K562 (cell line): ENCODE measurements at regions not wholly inside any gene's neighbourhood (a gene's known extent, or its start where the extent isn't known, plus 50 kb on each side); places are given as distances from the start of the nearest gene placed in this dataset.

Experiments
- ATAC-seq: fragments of 200-7000 bp; cut with Tn5 transposase; 3 replicates; pipeline ENCODE4 v1.9.1; 2020; ENCODE audit warnings: moderate library complexity
- BruUV-seq: library from RNA; stranded (reverse); fragments of 400-500 nt; replicated peaks from 2 replicates; lab custom pipeline; 2021; lab: Mats Ljungman, UMichigan
- CTCF ChIA-PET: fragments of 300-600 bp; formaldehyde crosslinking; extraction: SDS; loops from one replicate; lab custom pipeline; 2021; ENCODE audit warnings: low intra/inter-chr PET ratio; lab: Yijun Ruan, JAX
- POLR2A ChIA-PET: fragments of 300-600, 350-650 bp; sonication (Branson Sonifier 250); formaldehyde crosslinking; extraction: SDS; loops from one replicate; lab custom pipeline; 2021; ENCODE audit warnings: antibody characterized with exemption, inconsistent platforms; lab: Yijun Ruan, JAX
- DNase-seq, 4 experiments: peaks; one replicate each; pipeline versions ENCODE4 v3.0.0 to v3.0.0-alpha.2; 2011 to 2018; ENCODE audit warnings: low spot score in 3 of 4, mixed read lengths in 3 of 4; ENCODE audit errors: extremely low read depth in 1 of 4
- FAIRE-seq: peaks from 2 replicates; lab custom pipeline; 2011; peaks lifted over from hg19 to GRCh38; lab: Jason Lieb, UNC
- H2AFZ ChIP-seq: 2 replicates; pipeline ENCODE4 v1.6.0; 2011; ENCODE audit warnings: low read depth, low read length, control low read depth, inconsistent platforms
- H3K27ac ChIP-seq: fragments of 200-600 bp; 3 replicates; pipeline ENCODE4 v1.8.0; 2011; ENCODE audit warnings: low read depth, mild to moderate bottlenecking, control low read depth, inconsistent platforms, low read length, moderate library complexity, mixed read lengths; ENCODE audit errors: extremely low read depth
- H3K27me3 ChIP-seq, 2 experiments: fragments of 300-600 bp in 1 of 2; 2 replicates in 1 of 2; 3 replicates in 1 of 2; pipeline versions ENCODE4 v1.6.0 to v1.8.0; 2011; ENCODE audit warnings: inconsistent platforms in 2 of 2, low read length in 2 of 2, mild to moderate bottlenecking in 1 of 2, mixed read lengths in 1 of 2, moderate library complexity in 1 of 2; ENCODE audit not compliant: control insufficient read depth in 2 of 2, insufficient read depth in 2 of 2
- H3K36me3 ChIP-seq: fragments of 300-600 bp; 3 replicates; pipeline ENCODE4 v1.8.0; 2011; ENCODE audit warnings: mild to moderate bottlenecking, low read length, inconsistent platforms; ENCODE audit not compliant: control insufficient read depth, insufficient read depth
- H3K4me1 ChIP-seq, 2 experiments: fragments of 200-600 bp in 1 of 2; replicated peaks in 1 of 2; 2 replicates in 1 of 2; 3 replicates in 1 of 2; pipeline versions ENCODE4 v1.5.1 to v1.8.0; 2011; ENCODE audit warnings: inconsistent platforms in 2 of 2, low read length in 2 of 2, mild to moderate bottlenecking in 1 of 2, mixed read lengths in 1 of 2, moderate library complexity in 1 of 2; ENCODE audit not compliant: control insufficient read depth in 2 of 2, insufficient read depth in 2 of 2
- H3K4me2 ChIP-seq: 2 replicates; pipeline ENCODE4 v1.6.1; 2011; ENCODE audit warnings: low read length, control low read depth, inconsistent platforms, mixed read lengths; ENCODE audit not compliant: insufficient read depth
- H3K4me3 ChIP-seq: fragments of 200-600 bp; sonication (generic), shearing (Covaris generic); 2 replicates; pipeline ENCODE4 v1.5.1; 2016; ENCODE audit warnings: control low read depth, inconsistent platforms
- H3K79me2 ChIP-seq: fragments of 200-600 bp; 3 replicates; pipeline ENCODE4 v1.8.0; 2011; ENCODE audit warnings: low read length, inconsistent platforms; ENCODE audit not compliant: control insufficient read depth, insufficient read depth
- H3K9ac ChIP-seq, 2 experiments: 2 replicates each; pipeline versions ENCODE4 v1.6.0 to v1.6.1; 2011; ENCODE audit warnings: low read depth in 2 of 2, low read length in 2 of 2, control low read depth in 1 of 2, inconsistent platforms in 1 of 2, mild to moderate bottlenecking in 1 of 2, mixed read lengths in 1 of 2; ENCODE audit not compliant: insufficient read depth in 1 of 2
- H3K9me1 ChIP-seq: one replicate; pipeline ENCODE4 v1.6.0; 2011; ENCODE audit warnings: inconsistent platforms, mild to moderate bottlenecking, low read length, moderate library complexity; ENCODE audit not compliant: control insufficient read depth, insufficient read depth
- H3K9me3 ChIP-seq: replicated peaks from 2 replicates; pipeline ENCODE4 v1.5.1; 2011; ENCODE audit warnings: low read depth, low read length, inconsistent platforms; ENCODE audit not compliant: control insufficient read depth, insufficient read depth
- H4K20me1 ChIP-seq: replicated peaks from 2 replicates; pipeline ENCODE4 v1.6.1; 2011; ENCODE audit warnings: low read length, inconsistent platforms, mixed read lengths; ENCODE audit not compliant: control insufficient read depth, insufficient read depth
- MAFK ChIP-seq: IDR thresholded peaks from 2 replicates; pipeline ENCODE4 v1.6.1; 2011; ENCODE audit warnings: low read length, improper control_type of control experiment
- MCM5 ChIP-seq: fragments of 450-650 bp; IDR thresholded peaks from 2 replicates; pipeline ENCODE4 v1.6.1; 2016; ENCODE audit warnings: low read depth
- NR4A1 ChIP-seq, 2 experiments: fragments of 250-450 bp in 1 of 2; fragments of 450-650 bp in 1 of 2; sonication (Bioruptor Pico) in 1 of 2; IDR thresholded peaks; 2 replicates each; pipeline versions ENCODE4 v1.4.0 to v1.6.1; 2016 to 2020; ENCODE audit warnings: mild to moderate bottlenecking in 2 of 2, missing compliant biosample characterization in 1 of 2, missing genetic modification characterization in 1 of 2, moderate library complexity in 1 of 2
- ZFP1 ChIP-seq: fragments of 450-650 bp; formaldehyde crosslinking; IDR thresholded peaks from 2 replicates; pipeline ENCODE4 v1.4.0; 2020; ENCODE audit warnings: mild to moderate bottlenecking, mixed read lengths
- in situ Hi-C: fragments of 300-500 bp; cut with MboI; formaldehyde crosslinking; loops from 4 replicates; pipeline ENCODE4 v1.15.0; 2018; ENCODE audit warnings: inconsistent platforms, mixed read lengths
- intact Hi-C: fragments of 100-400 bp; cut with micrococcal nuclease; formaldehyde crosslinking; loops from 2 replicates; pipeline ENCODE4 v1.14.2; 2022
- TF ChIP-seq, protein P1 (sequence below): sonication (generic); formaldehyde crosslinking; IDR thresholded peaks from 2 replicates; pipeline ENCODE4 v1.8.1; 2023; ENCODE audit warnings: mild to moderate bottlenecking, missing genetic modification reagents
- TF ChIP-seq, protein P2 (sequence below), 3 experiments: fragments of 200-800 bp in 1 of 3; fragments of 250-450 bp in 1 of 3; fragments of 450-650 bp in 1 of 3; sonication (Bioruptor Pico) in 1 of 3; sonication (Bioruptor generic) in 1 of 3; formaldehyde crosslinking in 1 of 3; IDR thresholded peaks; 2 replicates each; pipeline versions ENCODE4 v1.6.1 to v1.8.0; 2016 to 2022; ENCODE audit warnings: mild to moderate bottlenecking in 2 of 3, missing genetic modification characterization in 2 of 3, missing compliant biosample characterization in 1 of 3, moderate library complexity in 1 of 3
- TF ChIP-seq, protein P3 (sequence below): fragments of 250-450 bp; sonication (Bioruptor Pico); IDR thresholded peaks from 2 replicates; pipeline ENCODE4 v1.6.1; 2021; ENCODE audit warnings: mild to moderate bottlenecking
- TF ChIP-seq, protein P4 (sequence below): fragments of 450-650 bp; formaldehyde crosslinking; IDR thresholded peaks from 2 replicates; pipeline ENCODE4 v1.4.0; 2022; ENCODE audit warnings: missing genetic modification characterization
- TF ChIP-seq, protein P5 (sequence below): fragments of 450-650 bp; IDR thresholded peaks from 2 replicates; pipeline ENCODE4 v1.6.1; 2016; ENCODE audit warnings: antibody characterized with exemption

DNA sequence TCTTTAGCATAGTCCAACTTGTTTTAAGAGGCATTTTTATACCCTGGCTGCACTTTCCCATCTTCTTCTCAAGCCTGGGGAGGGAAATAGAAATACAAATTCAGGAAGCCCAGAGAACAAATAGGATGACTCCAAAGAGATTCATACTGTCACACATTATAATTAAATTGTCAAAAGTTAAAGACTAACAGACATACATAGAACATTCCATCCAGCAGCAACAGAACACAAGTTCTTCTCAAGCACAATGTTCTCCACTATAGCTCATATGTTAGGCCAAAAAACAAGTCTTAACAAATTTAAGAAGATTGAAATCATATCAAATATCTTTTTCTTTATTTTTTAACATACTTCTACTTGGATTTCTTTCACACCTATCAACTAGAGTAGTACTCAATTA lies 75.7 kb downstream of the ANKRD7 start:
- DNase-seq (no peak), ATAC-seq (no peak), FAIRE-seq (no peak)
- H3K9me1 ChIP-seq, result no peaks in the 10 kb centered on the region
- no peak overlapping the region for H3K27ac ChIP-seq
- intact Hi-C loops, result no loop called here
- in situ Hi-C loops, result no loop called here
- no TSS peak for BruUV-seq
- H3K4me2 ChIP-seq, result no peak overlapping the region
- TF ChIP-seq, protein P1, sequence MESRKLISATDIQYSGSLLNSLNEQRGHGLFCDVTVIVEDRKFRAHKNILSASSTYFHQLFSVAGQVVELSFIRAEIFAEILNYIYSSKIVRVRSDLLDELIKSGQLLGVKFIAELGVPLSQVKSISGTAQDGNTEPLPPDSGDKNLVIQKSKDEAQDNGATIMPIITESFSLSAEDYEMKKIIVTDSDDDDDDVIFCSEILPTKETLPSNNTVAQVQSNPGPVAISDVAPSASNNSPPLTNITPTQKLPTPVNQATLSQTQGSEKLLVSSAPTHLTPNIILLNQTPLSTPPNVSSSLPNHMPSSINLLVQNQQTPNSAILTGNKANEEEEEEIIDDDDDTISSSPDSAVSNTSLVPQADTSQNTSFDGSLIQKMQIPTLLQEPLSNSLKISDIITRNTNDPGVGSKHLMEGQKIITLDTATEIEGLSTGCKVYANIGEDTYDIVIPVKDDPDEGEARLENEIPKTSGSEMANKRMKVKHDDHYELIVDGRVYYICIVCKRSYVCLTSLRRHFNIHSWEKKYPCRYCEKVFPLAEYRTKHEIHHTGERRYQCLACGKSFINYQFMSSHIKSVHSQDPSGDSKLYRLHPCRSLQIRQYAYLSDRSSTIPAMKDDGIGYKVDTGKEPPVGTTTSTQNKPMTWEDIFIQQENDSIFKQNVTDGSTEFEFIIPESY (CRISPR knock-in tag), result no peak
- no peak for TF ChIP-seq NR4A1 (CRISPR knock-in tag; IDR thresholded peaks at IDR 0.05)
- TF ChIP-seq NR4A1 (tag; IDR thresholded peaks at IDR 0.05), result no peak
- TF ChIP-seq, protein P2, sequence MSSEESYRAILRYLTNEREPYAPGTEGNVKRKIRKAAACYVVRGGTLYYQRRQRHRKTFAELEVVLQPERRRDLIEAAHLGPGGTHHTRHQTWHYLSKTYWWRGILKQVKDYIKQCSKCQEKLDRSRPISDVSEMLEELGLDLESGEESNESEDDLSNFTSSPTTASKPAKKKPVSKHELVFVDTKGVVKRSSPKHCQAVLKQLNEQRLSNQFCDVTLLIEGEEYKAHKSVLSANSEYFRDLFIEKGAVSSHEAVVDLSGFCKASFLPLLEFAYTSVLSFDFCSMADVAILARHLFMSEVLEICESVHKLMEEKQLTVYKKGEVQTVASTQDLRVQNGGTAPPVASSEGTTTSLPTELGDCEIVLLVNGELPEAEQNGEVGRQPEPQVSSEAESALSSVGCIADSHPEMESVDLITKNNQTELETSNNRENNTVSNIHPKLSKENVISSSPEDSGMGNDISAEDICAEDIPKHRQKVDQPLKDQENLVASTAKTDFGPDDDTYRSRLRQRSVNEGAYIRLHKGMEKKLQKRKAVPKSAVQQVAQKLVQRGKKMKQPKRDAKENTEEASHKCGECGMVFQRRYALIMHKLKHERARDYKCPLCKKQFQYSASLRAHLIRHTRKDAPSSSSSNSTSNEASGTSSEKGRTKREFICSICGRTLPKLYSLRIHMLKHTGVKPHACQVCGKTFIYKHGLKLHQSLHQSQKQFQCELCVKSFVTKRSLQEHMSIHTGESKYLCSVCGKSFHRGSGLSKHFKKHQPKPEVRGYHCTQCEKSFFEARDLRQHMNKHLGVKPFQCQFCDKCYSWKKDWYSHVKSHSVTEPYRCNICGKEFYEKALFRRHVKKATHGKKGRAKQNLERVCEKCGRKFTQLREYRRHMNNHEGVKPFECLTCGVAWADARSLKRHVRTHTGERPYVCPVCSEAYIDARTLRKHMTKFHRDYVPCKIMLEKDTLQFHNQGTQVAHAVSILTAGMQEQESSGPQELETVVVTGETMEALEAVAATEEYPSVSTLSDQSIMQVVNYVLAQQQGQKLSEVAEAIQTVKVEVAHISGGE (CRISPR knock-in tag; IDR thresholded peaks at IDR 0.05), result no peak
- TF ChIP-seq ZFP1 (CRISPR knock-in tag), result no peak
- no peak for TF ChIP-seq MCM5
- TF ChIP-seq, protein P3, sequence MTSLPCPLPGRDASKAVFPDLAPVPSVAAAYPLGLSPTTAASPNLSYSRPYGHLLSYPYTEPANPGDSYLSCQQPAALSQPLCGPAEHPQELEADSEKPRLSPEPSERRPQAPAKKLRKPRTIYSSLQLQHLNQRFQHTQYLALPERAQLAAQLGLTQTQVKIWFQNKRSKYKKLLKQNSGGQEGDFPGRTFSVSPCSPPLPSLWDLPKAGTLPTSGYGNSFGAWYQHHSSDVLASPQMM, result no peak
- no peak for TF ChIP-seq MAFK
- TF ChIP-seq, protein P4, sequence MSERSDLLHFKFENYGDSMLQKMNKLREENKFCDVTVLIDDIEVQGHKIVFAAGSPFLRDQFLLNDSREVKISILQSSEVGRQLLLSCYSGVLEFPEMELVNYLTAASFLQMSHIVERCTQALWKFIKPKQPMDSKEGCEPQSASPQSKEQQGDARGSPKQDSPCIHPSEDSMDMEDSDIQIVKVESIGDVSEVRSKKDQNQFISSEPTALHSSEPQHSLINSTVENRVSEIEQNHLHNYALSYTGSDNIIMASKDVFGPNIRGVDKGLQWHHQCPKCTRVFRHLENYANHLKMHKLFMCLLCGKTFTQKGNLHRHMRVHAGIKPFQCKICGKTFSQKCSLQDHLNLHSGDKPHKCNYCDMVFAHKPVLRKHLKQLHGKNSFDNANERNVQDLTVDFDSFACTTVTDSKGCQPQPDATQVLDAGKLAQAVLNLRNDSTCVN (CRISPR knock-in tag), result no peak
- TF ChIP-seq, protein P5, sequence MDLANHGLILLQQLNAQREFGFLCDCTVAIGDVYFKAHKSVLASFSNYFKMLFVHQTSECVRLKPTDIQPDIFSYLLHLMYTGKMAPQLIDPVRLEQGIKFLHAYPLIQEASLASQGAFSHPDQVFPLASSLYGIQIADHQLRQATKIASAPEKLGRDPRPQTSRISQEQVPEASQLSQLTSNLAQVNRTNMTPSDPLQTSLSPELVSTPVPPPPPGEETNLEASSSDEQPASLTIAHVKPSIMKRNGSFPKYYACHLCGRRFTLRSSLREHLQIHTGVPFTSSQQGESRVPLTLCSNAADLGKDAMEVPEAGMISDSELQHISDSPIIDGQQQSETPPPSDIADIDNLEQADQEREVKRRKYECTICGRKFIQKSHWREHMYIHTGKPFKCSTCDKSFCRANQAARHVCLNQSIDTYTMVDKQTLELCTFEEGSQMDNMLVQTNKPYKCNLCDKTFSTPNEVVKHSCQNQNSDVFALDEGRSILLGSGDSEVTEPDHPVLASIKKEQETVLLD, result no peak
- ChIA-PET CTCF (no interaction called here), POLR2A (interaction anchor here (0.6 kb wide), 1 partner anchor 650 kb away, joined by 4 read pairs; no protein-coding TSS in a partner anchor)
- H3K36me3 ChIP-seq, result no peaks in the 10 kb centered on the region
- H3K27me3 ChIP-seq, result no peaks in the 10 kb centered on the region
- no peak overlapping the region for H3K9ac ChIP-seq
- H3K4me1 ChIP-seq, result no peaks in the 10 kb centered on the region
- no peaks in the 10 kb centered on the region for H3K79me2 ChIP-seq
- H3K4me3 ChIP-seq, result no peak overlapping the region
- no peak overlapping the region for H2AFZ ChIP-seq
- H4K20me1 ChIP-seq, result no peaks in the 10 kb centered on the region
- 0 out of 2 replicates have a peak, but pooled peaks cover 2% of the 10 kb centered on the region for H3K9me3 ChIP-seq
